Retinal pigment epithelial cell (primary cell): ENCODE measurements at regions not wholly inside any gene's neighbourhood (a gene's known extent, or its start where the extent isn't known, plus 50 kb on each side); places are given as distances from the start of the nearest gene placed in this dataset.

Experiments used
- DNase-seq: peaks from one replicate; pipeline ENCODE4 v3.0.0-alpha.2; 2010; ENCODE audit warnings: low read depth
- H3K4me3 ChIP-seq: 2 replicates; pipeline ENCODE4 v1.5.1; 2011; ENCODE audit warnings: mild to moderate bottlenecking, low read length, control low read depth, moderate library complexity
- CTCF ChIP-seq: conservative IDR thresholded peaks from 2 replicates; pipeline ENCODE4 v1.5.1; 2011; ENCODE audit warnings: low read depth, low read length, control low read depth, inconsistent platforms

- DNase-seq = no peak
- no peak overlapping the region for H3K4me3 ChIP-seq
- TF ChIP-seq CTCF = no peak
These were observed 211.8 kb downstream of the C1D start for GRCh38 chr2:67851016-67851415.

- no peak for DNase-seq
- no peak overlapping the region for H3K4me3 ChIP-seq
These were observed 210.6 kb downstream of the C1D start for GRCh38 chr2:67851956-67852824.

DNA sequence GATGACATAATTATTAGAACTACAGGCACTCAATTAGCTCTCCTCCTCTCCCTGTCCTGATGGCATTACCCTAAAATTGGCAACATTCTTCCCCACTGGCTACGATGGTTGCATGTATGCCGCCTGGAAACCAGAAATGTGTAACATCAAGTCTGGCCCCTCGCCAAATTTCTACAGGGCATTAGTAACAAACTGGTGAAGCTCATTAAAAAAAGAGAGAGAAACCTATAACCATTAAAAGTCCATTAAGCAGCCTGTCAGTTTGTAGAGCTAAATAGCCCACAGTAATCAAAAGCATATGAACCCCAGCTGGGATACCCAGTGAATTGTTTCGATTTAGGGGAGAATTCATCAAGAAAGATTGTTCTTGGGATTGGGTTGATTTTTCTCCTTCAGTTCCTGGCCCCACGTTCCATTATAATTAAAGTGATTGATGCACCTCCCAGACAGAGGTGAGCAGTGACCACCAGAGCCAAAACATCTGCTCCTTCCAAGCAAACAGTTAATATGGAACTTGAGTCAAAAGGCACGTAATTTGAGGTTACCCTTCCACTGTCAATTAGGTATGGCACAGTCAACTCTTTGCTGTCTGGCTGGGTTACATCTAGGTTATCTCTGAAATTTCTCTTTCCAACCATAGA lies 208.6 kb downstream of the C1D start:
- no peak overlapping the region for H3K4me3 ChIP-seq
- TF ChIP-seq CTCF = no peak
- DNase-seq = no peak

More at GRCh38 chr2:67851956-67852824, 210.6 kb downstream of the C1D start:
- TF ChIP-seq CTCF = no peak

- peak; percentile 16 for TF ChIP-seq CTCF
- no peak for DNase-seq
- H3K4me3 ChIP-seq = no peak overlapping the region
These were observed 208.0 kb downstream of the C1D start for GRCh38 chr2:67854798-67855197.

DNA sequence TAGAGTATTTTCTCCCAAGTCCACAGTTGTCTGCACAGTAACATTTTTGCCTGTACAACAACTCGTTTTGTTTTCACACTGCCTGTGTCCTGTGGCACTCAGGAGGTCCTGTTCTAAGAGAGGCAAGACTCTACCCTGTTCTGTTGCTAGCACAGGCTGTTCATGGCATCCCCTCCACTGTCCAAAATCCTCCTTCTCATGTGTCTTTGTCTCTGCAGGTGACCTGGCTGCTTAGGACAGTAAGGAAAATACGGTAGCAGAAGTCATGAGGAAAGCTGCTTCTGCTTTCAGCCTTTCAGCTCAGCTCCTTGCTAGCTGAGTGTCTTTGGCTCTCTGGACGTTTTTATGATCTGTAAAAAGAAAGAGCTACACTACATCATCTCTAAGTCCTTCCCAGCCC lies 205.9 kb downstream of the C1D start:
- no peak for DNase-seq
- H3K4me3 ChIP-seq = no peak overlapping the region
- TF ChIP-seq CTCF = no peak

DNA sequence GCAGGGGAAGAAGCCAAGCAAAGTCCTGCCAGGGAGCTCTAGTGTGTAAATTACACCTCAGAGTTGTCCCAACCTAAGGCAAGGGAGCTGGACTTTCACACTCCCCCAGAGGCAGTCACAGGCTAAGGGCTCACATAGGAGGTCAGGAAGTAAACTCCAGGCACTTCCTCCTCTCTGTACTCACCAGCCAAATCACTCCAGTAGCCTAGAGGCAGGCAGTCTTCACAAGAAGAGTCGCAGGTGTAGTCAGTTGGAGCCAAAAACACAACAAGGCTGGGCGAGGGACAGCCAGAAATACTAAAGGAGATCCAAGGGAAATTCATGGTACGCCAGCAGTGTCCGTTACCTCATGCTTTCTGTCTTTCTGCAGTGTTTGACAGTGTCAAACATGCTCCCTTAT lies 205.0 kb downstream of the C1D start:
- no peak overlapping the region for H3K4me3 ChIP-seq
- TF ChIP-seq CTCF = no peak
- DNase-seq = no peak

- no peak for DNase-seq
- no peak overlapping the region for H3K4me3 ChIP-seq
- no peak for TF ChIP-seq CTCF
These were observed 203.9 kb downstream of the C1D start for GRCh38 chr2:67858886-67859285.
